ENCODE measurements at regions not wholly inside any gene's neighbourhood (a gene's known extent, or its start where the extent isn't known, plus 50 kb on each side); places are given as distances from the start of the nearest gene placed in this dataset.

DNA sequence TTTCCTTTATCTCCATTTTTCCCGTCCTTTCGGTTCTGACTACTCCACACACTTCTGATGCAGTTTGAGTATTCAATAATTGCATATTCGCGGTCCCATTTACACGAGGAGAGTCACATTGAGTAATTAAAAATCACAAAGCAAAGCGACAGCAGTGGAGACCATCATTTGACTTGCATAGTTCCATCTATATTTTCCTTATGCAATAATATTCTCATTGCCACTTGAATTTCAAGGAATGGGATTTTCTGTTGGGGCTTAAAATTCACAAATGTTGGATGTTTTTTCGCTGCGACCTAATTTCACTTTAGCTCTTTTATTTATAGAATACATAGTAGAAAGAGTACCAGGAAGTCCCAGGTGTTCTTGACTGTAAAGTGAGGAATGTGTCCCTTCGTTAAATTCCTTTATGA, 186.8 kb downstream of the ZEB2 start:
- TF ChIP-seq POLR2A (IDR thresholded peaks at IDR 0.05) = no peak
- TF ChIP-seq, protein P1, sequence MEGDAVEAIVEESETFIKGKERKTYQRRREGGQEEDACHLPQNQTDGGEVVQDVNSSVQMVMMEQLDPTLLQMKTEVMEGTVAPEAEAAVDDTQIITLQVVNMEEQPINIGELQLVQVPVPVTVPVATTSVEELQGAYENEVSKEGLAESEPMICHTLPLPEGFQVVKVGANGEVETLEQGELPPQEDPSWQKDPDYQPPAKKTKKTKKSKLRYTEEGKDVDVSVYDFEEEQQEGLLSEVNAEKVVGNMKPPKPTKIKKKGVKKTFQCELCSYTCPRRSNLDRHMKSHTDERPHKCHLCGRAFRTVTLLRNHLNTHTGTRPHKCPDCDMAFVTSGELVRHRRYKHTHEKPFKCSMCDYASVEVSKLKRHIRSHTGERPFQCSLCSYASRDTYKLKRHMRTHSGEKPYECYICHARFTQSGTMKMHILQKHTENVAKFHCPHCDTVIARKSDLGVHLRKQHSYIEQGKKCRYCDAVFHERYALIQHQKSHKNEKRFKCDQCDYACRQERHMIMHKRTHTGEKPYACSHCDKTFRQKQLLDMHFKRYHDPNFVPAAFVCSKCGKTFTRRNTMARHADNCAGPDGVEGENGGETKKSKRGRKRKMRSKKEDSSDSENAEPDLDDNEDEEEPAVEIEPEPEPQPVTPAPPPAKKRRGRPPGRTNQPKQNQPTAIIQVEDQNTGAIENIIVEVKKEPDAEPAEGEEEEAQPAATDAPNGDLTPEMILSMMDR (IDR thresholded peaks at IDR 0.05) = no peak
